ENCODE measurements at regions not wholly inside any gene's neighbourhood (a gene's known extent, or its start where the extent isn't known, plus 50 kb on each side); places are given as distances from the start of the nearest gene placed in this dataset.

DNA sequence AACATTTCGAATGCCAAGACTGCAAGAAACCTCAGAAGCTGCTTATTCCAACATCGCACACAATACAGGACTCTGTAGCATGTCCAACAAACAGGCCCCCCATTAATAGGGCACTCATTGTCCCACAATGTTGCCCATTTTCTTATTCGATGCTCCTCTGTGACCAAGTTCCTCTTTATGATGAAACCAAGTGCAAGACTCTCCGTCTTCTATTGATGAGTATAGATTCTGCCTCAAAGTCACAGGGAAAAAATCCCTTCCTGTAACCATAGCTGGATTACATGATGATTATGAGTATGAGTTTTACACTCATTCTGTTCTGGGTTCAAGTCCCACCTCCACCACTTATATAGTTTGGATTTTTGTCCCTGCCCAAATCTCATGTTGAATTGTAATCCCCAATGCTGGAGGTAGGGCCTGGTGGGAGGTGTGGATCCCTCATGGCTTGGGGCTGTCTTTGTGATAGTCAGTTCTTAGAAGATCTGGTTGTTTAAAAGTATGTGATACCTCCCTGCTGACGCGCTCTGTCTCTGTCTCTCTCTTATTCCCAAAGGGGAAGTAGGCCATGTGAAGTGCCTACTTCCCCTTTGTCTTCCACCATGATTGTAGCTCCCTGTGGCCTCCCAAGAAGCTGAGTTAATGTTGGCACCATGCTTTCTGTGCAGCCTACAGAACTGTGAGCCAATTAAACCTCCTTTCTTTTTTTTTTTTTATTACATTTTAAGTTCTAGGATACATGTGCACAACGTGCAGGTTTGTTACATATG lies 148.7 kb downstream of the OSR1 start:
- no peak for DNase-seq (ENCODE audit: low read depth)
- no peak overlapping the region for H3K4me3 ChIP-seq (ENCODE audit: low read depth, low read length)
- TF ChIP-seq, protein P1, sequence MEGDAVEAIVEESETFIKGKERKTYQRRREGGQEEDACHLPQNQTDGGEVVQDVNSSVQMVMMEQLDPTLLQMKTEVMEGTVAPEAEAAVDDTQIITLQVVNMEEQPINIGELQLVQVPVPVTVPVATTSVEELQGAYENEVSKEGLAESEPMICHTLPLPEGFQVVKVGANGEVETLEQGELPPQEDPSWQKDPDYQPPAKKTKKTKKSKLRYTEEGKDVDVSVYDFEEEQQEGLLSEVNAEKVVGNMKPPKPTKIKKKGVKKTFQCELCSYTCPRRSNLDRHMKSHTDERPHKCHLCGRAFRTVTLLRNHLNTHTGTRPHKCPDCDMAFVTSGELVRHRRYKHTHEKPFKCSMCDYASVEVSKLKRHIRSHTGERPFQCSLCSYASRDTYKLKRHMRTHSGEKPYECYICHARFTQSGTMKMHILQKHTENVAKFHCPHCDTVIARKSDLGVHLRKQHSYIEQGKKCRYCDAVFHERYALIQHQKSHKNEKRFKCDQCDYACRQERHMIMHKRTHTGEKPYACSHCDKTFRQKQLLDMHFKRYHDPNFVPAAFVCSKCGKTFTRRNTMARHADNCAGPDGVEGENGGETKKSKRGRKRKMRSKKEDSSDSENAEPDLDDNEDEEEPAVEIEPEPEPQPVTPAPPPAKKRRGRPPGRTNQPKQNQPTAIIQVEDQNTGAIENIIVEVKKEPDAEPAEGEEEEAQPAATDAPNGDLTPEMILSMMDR (IDR thresholded peaks at IDR 0.05; ENCODE audit: control insufficient read depth, extremely low read depth, insufficient read depth), result no peak

DNA sequence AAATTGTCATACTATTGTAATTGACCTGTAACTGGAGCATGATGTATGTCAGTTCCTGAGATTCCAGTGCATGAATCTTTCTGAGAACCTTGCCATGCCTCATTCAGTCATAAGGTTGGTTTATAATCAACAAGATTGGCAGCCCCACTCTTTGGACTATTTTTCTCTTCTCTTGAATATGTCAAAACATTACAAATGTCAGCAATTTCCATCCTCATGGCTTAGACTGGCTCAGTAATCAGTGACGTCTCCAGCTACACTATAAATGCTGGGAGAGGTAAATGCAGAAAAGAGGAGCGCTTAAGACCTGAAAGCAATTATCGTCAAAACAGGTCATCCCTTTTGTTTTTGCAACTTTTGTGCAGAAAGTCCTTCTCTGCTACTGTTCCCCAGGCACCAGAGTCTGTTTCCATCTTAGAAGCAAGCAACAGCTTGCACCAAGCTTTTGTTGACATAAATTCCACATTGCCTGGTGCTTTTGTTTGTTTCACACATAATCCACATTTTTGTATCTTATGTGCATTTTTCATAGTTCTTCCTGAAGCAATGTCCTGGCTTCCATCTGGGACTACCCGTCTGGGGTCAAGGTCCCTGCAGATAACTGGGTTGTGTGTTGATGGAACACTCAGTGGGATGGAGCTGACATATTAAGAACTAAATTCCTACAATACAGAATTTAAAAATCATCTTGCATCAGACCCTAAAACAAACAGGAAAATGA lies 149.8 kb downstream of the OSR1 start:
- no peak for DNase-seq (ENCODE audit: low read depth)
- TF ChIP-seq, protein P1 (IDR thresholded peaks at IDR 0.05; ENCODE audit: control insufficient read depth, extremely low read depth, insufficient read depth), result no peak
- H3K4me3 ChIP-seq (ENCODE audit: low read depth, low read length), result no peak overlapping the region

DNA sequence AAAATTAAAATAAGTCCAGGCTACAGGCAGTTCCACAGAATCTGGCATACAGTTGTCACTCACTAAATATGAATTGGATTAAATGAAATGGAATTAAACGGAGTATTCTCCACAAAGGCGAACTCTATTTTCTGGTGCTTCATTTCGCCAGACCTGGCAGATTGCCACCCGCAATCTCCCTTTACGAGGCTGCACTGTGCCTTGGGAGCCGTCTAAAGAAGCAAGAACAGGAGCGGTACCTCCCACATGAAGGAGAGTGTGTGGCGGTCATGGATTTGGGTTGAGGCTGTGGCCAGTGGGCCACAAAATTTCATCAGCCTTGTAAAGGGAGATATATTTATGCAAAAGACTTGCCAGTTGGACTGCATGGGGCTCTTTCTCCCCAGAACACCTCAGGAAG lies 151.0 kb downstream of the OSR1 start:
- no peak overlapping the region for H3K4me3 ChIP-seq (ENCODE audit: low read depth, low read length)
- TF ChIP-seq, protein P1 (IDR thresholded peaks at IDR 0.05; ENCODE audit: control insufficient read depth, extremely low read depth, insufficient read depth), result no peak
- no peak for DNase-seq (ENCODE audit: low read depth)

DNA sequence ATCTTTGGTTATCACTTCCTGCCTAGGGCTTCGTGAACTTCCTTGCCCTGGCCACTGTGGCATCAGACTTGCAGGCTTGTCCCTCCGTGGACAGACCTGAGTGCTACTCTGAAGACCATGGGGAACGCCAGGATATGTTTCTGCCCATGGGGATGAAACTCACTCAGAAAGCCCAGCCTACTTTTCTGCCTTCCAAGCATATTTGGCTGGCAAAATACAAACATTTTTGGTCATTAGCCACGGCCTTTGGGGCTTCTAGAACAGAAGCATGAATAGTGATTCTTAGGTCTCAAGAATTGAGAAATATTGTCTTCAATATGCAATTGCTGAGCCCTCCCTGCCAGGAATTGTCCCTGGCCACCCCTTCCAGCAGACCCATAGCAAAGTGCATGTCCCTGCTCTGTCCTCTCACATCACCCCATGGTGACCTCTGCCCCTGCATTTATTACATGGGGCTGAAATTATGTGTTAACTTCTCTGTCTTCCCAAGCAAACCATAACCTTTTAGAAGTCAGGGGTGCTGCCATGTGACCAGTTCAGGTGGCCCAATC lies 152.4 kb downstream of the OSR1 start:
- DNase-seq (ENCODE audit: low read depth), result no peak
- H3K4me3 ChIP-seq (ENCODE audit: low read depth, low read length), result no peak overlapping the region
- TF ChIP-seq, protein P1 (IDR thresholded peaks at IDR 0.05; ENCODE audit: control insufficient read depth, extremely low read depth, insufficient read depth), result no peak

DNA sequence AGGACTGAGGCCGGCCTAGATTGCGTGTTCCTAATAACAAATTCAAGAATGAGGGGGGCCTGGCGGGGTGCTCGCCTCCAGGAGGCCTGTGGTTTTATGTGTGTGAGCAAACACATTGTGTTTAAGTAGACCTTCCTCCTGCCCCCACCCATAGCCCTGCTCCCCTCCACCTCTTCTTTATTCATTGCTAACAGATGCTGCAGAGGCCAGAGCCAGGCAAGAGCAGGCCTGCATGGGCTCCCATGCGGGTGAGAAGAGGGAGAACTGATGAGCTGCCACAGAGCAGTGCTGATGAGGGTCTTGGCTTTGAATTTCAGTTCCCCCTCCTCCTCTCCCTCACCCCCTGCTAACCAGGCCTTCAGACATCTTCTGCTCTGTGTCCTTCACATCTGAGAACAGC lies 154.6 kb downstream of the OSR1 start:
- H3K4me3 ChIP-seq (ENCODE audit: low read depth, low read length), result no peak overlapping the region
- TF ChIP-seq, protein P1 (IDR thresholded peaks at IDR 0.05; ENCODE audit: control insufficient read depth, extremely low read depth, insufficient read depth), result no peak

DNA sequence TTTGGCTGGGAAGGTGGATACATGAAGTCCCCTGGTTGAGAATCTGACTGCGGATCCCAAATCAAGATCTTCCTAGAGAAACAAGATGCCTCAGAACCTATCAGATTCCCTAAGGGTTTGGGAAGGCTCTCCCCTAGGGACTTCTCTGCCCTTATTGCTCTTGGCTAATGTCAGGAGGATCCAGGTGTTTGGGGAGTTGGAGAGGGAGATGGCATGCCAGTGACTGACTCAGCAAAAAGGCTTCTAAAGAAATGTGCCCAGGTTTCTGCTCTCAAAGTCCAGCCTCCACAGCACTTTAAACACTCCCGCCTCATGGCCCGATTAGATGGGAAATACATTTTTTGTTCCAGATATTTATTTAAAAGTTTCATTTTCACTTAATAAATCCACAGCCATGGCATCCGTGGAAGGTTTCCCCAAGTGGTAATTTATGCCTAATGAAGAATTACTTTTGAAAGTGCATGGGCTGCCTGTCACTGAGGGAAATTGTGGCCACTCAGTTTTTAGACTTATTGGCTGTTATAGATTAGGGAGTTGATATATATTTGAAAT lies 156.4 kb downstream of the OSR1 start:
- no peak overlapping the region for H3K4me3 ChIP-seq (ENCODE audit: low read depth, low read length)
- no peak for DNase-seq (ENCODE audit: low read depth)
- TF ChIP-seq, protein P1 (IDR thresholded peaks at IDR 0.05; ENCODE audit: control insufficient read depth, extremely low read depth, insufficient read depth), result no peak

More for the DNA sequence above, 154.6 kb downstream of the OSR1 start:
- no peak for DNase-seq (ENCODE audit: low read depth)
